HCT116 (cell line): ENCODE measurements at regions not wholly inside any gene's neighbourhood (a gene's known extent, or its start where the extent isn't known, plus 50 kb on each side); places are given as distances from the start of the nearest gene placed in this dataset.

Experiments used
- ATAC-seq: fragments of 200-7000 bp; cut with Tn5 transposase; 2 replicates; pipeline ENCODE4 v1.9.1; 2020; ENCODE audit warnings: mild to moderate bottlenecking, moderate library complexity
- BruUV-seq: library from RNA; stranded (reverse); fragments of 400-500 nt; replicated peaks from 2 replicates; lab custom pipeline; 2021; lab: Mats Ljungman, UMichigan
- CTCF ChIA-PET: fragments of 300-600 bp; sonication (Branson Sonifier 250); formaldehyde crosslinking; loops from one replicate; lab custom pipeline; 2021; ENCODE audit warnings: antibody characterized with exemption; lab: Charles Lee
- POLR2A ChIA-PET: fragments of 300-600, 350-600 bp; sonication (Branson Sonifier 250); formaldehyde crosslinking; loops from one replicate; lab custom pipeline; 2021; ENCODE audit warnings: antibody characterized with exemption; lab: Charles Lee
- RAD21 ChIA-PET, 2 experiments: fragments of 300-600 bp; sonication (Branson Sonifier 250); formaldehyde crosslinking; loops; one replicate each; lab custom pipeline; 2023; ENCODE audit warnings: low total read pairs in 2 of 2; ENCODE audit not compliant: uncharacterized antibody in 2 of 2, unreplicated experiment in 2 of 2, low non-redundant PET in 1 of 2; lab: Charles Lee
- DNase-seq: peaks from one replicate; pipeline ENCODE4 v3.0.0-alpha.2; 2010; ENCODE audit warnings: low read depth, low spot score
- H2AFZ ChIP-seq: fragments of 200-600 bp; shearing (Covaris generic), sonication (generic); 2 replicates; pipeline ENCODE4 v1.6.1; 2017; ENCODE audit warnings: low read depth, mixed run types, mixed read lengths, antibody characterized with exemption, low read length; ENCODE audit not compliant: poor library complexity, severe bottlenecking
- H3K27ac ChIP-seq: 2 replicates; pipeline ENCODE4 v1.5.1; 2012; ENCODE audit warnings: low read depth, low read length
- H3K27me3 ChIP-seq: fragments of 200-600 bp; sonication (generic); 2 replicates; pipeline ENCODE4 v1.6.1; 2016; ENCODE audit warnings: mixed run types, low read length, mixed read lengths; ENCODE audit not compliant: insufficient read depth
- H3K36me3 ChIP-seq, 2 experiments: fragments of 200-500 bp in 1 of 2; fragments of 200-600 bp in 1 of 2; sonication (Bioruptor generic) in 1 of 2; sonication (generic) in 1 of 2; 2 replicates each; pipeline versions ENCODE4 v1.5.1 to v1.6.1; 2014 to 2016; ENCODE audit warnings: low read length in 2 of 2, inconsistent platforms in 1 of 2, mixed read lengths in 1 of 2, mixed run types in 1 of 2; ENCODE audit not compliant: insufficient read depth in 2 of 2, control insufficient read depth in 1 of 2
- H3K4me1 ChIP-seq, 2 experiments: fragments of 200-600 bp in 1 of 2; sonication (generic) in 1 of 2; 2 replicates each; pipeline versions ENCODE4 v1.5.1 to v1.6.1; 2012 to 2017; ENCODE audit warnings: low read length in 2 of 2, inconsistent platforms in 1 of 2, mild to moderate bottlenecking in 1 of 2, mixed read lengths in 1 of 2, mixed run types in 1 of 2, moderate library complexity in 1 of 2; ENCODE audit not compliant: insufficient read depth in 2 of 2, control insufficient read depth in 1 of 2
- H3K4me2 ChIP-seq: fragments of 200-600 bp; sonication (generic); 2 replicates; pipeline ENCODE4 v1.6.1; 2017; ENCODE audit warnings: mixed run types, low read length, mixed read lengths
- H3K4me3 ChIP-seq, 2 experiments: fragments of 200-600 bp in 1 of 2; sonication (generic) in 1 of 2; replicated peaks in 1 of 2; 2 replicates each; pipeline ENCODE4 v1.5.1; 2011 to 2016; ENCODE audit warnings: low read length in 2 of 2, control low read depth in 1 of 2, low read depth in 1 of 2, mild to moderate bottlenecking in 1 of 2, mixed read lengths in 1 of 2, mixed run types in 1 of 2
- H3K79me2 ChIP-seq: fragments of 200-600 bp; sonication (generic); 2 replicates; pipeline ENCODE4 v1.6.1; 2017; ENCODE audit warnings: mild to moderate bottlenecking, mixed run types, low read length, moderate library complexity, mixed read lengths; ENCODE audit not compliant: insufficient read depth
- H3K9ac ChIP-seq: fragments of 200-600 bp; sonication (generic); 2 replicates; pipeline ENCODE4 v1.6.1; 2016; ENCODE audit warnings: low read length, mixed read lengths
- H3K9me2 ChIP-seq: fragments of 200-600 bp; sonication (generic), shearing (Covaris generic); 2 replicates; pipeline ENCODE4 v1.6.1; 2017; ENCODE audit warnings: mixed run types, mild to moderate bottlenecking, moderate library complexity; ENCODE audit not compliant: insufficient read depth
- H3K9me3 ChIP-seq, 2 experiments: fragments of 200-500 bp in 1 of 2; fragments of 200-600 bp in 1 of 2; sonication (Bioruptor generic) in 1 of 2; sonication (generic) in 1 of 2; 2 replicates each; pipeline ENCODE4 v1.6.1; 2014 to 2017; ENCODE audit warnings: low read length in 2 of 2, mixed read lengths in 2 of 2, inconsistent platforms in 1 of 2, low read depth in 1 of 2, mild to moderate bottlenecking in 1 of 2, mixed run types in 1 of 2, moderate library complexity in 1 of 2; ENCODE audit not compliant: control insufficient read depth in 1 of 2, insufficient read depth in 1 of 2
- H4K20me1 ChIP-seq: fragments of 200-600 bp; sonication (generic), shearing (Covaris generic); 2 replicates; pipeline ENCODE4 v1.6.1; 2017; ENCODE audit warnings: mixed run types, mild to moderate bottlenecking, moderate library complexity; ENCODE audit not compliant: insufficient read depth
- ATF3 ChIP-seq: IDR thresholded peaks from 2 replicates; pipeline ENCODE4 v1.6.1; 2012
- CBX3 ChIP-seq: IDR thresholded peaks from 2 replicates; pipeline ENCODE4 v1.6.1; 2012; ENCODE audit warnings: low read depth
- CTCF ChIP-seq, 3 experiments: fragments of 200-600 bp in 1 of 3; sonication (generic) in 1 of 3; IDR thresholded peaks in 2 of 3; conservative IDR thresholded peaks in 1 of 3; 2 replicates each; pipeline ENCODE4 v1.5.1; 2012 to 2017; ENCODE audit warnings: low read depth in 2 of 3, low read length in 2 of 3, antibody characterized with exemption in 1 of 3, borderline replicate concordance in 1 of 3, control low read depth in 1 of 3, mild to moderate bottlenecking in 1 of 3, mixed read lengths in 1 of 3, mixed run types in 1 of 3, moderate library complexity in 1 of 3; ENCODE audit not compliant: insufficient read depth in 1 of 3
- ELF1 ChIP-seq: IDR thresholded peaks from 2 replicates; pipeline ENCODE4 v1.6.1; 2012; ENCODE audit warnings: low read depth, borderline replicate concordance
- EZH2 ChIP-seq: fragments of 200-600 bp; sonication (generic); IDR thresholded peaks from 2 replicates; pipeline ENCODE4 v1.6.1; 2017; ENCODE audit warnings: antibody characterized with exemption, mixed run types
- EZH2phosphoT487 ChIP-seq: fragments of 200-600 bp; IDR thresholded peaks from 2 replicates; pipeline ENCODE4 v1.6.1; 2018; ENCODE audit warnings: antibody characterized with exemption, borderline replicate concordance
- FOSL1 ChIP-seq: IDR thresholded peaks from 2 replicates; pipeline ENCODE4 v1.6.1; 2012; ENCODE audit warnings: low read depth
- JUND ChIP-seq: IDR thresholded peaks from 2 replicates; pipeline ENCODE4 v1.6.1; 2012
- MAX ChIP-seq: IDR thresholded peaks from 2 replicates; pipeline ENCODE4 v1.6.1; 2012
- POLR2AphosphoS5 ChIP-seq: IDR thresholded peaks from 2 replicates; pipeline ENCODE4 v1.6.1; 2011; ENCODE audit warnings: mild to moderate bottlenecking, low read depth, low read length, moderate library complexity
- RAD21 ChIP-seq: IDR thresholded peaks from 2 replicates; pipeline ENCODE4 v1.6.1; 2012; ENCODE audit warnings: low read depth, mild to moderate bottlenecking
- SIN3A ChIP-seq: IDR thresholded peaks from 2 replicates; pipeline ENCODE4 v1.6.1; 2012; ENCODE audit warnings: low read depth
- SP1 ChIP-seq: IDR thresholded peaks from 2 replicates; pipeline ENCODE4 v1.6.1; 2012; ENCODE audit warnings: low read depth
- SRF ChIP-seq: IDR thresholded peaks from 2 replicates; pipeline ENCODE4 v1.6.1; 2012; ENCODE audit warnings: low read depth
- TCF7L2 ChIP-seq: IDR thresholded peaks from 2 replicates; pipeline ENCODE4 v1.7.0; 2011; ENCODE audit warnings: borderline replicate concordance, inconsistent platforms; ENCODE audit not compliant: insufficient read depth, insufficient read length; ENCODE audit errors: extremely low read depth
- ZBTB33 ChIP-seq: IDR thresholded peaks from 2 replicates; pipeline ENCODE4 v1.6.1; 2011; ENCODE audit warnings: mild to moderate bottlenecking, low read length, moderate library complexity; ENCODE audit not compliant: insufficient replicate concordance; ENCODE audit errors: extremely low read depth
- ZFX ChIP-seq: fragments of 450-650 bp; IDR thresholded peaks from 2 replicates; pipeline ENCODE4 v1.6.1; 2017
- ZNF274 ChIP-seq: fragments of 200-500 bp; sonication (Bioruptor generic); IDR thresholded peaks from 2 replicates; pipeline ENCODE4 v1.6.1; 2014; ENCODE audit warnings: mild to moderate bottlenecking, low read depth, low read length, inconsistent platforms
- intact Hi-C: fragments of 100-400 bp; cut with micrococcal nuclease; formaldehyde crosslinking; loops from 2 replicates; pipeline ENCODE4 v1.10.0; 2022

GRCh38 chr4:17152941-17153540, 254.6 kb upstream of the LDB2 start:
- no peaks in the 10 kb centered on the region for H3K79me2 ChIP-seq
- H3K36me3 ChIP-seq: no peaks in the 10 kb centered on the region
- H3K27ac ChIP-seq: no peak overlapping the region
- H3K9ac ChIP-seq: no peak overlapping the region
- H2AFZ ChIP-seq: no peak overlapping the region
- H3K4me3 ChIP-seq: no peak overlapping the region
- ATAC-seq: no peak
- no peaks in the 10 kb centered on the region for H3K4me1 ChIP-seq
- BruUV-seq: no TSS peak
- CTCF ChIA-PET: no interaction called here
- TF ChIP-seq ZFX (no peak), TCF7L2 (no peak), SIN3A (no peak), FOSL1 (no peak), CTCF (IDR thresholded peaks at IDR 0.05 in 2 of 3, conservative IDR thresholded peaks at IDR 0.05 in 1 of 3; ENCODE audit: borderline replicate concordance in 1 of 3, insufficient read depth in 1 of 3, low read depth in 2 of 3, low read length in 2 of 3) (no peak), ELF1 (no peak), EZH2 (no peak), POLR2AphosphoS5 (no peak), ZBTB33 (no peak), SP1 (no peak), EZH2phosphoT487 (no peak), RAD21 (no peak), ZNF274 (no peak), SRF (no peak), CBX3 (no peak), ATF3 (no peak), JUND (no peak), MAX (no peak)
- H3K4me2 ChIP-seq: no peak overlapping the region
- intact Hi-C loops: no loop called here
- no peaks in the 10 kb centered on the region for H3K9me3 ChIP-seq
- POLR2A ChIA-PET: no interaction called here
- no peaks in the 10 kb centered on the region for H3K27me3 ChIP-seq
- peaks cover 6% of the 10 kb centered on the region; the same call in 1 of the 2 replicates for H3K9me2 ChIP-seq
- H4K20me1 ChIP-seq: no peaks in the 10 kb centered on the region
- no peak for DNase-seq
- RAD21 ChIA-PET: no interaction called here
